Epithelial cell of proximal tubule (primary cell): ENCODE measurements at regions not wholly inside any gene's neighbourhood (a gene's known extent, or its start where the extent isn't known, plus 50 kb on each side); places are given as distances from the start of the nearest gene placed in this dataset.

Experiments used
- DNase-seq: peaks from one replicate; pipeline ENCODE4 v3.0.0-alpha.2; 2011; ENCODE audit warnings: low read depth
- H3K4me3 ChIP-seq: 2 replicates; pipeline ENCODE4 v1.5.1; 2011; ENCODE audit warnings: low read depth, mild to moderate bottlenecking, low read length
- TF ChIP-seq, protein P1 (sequence below): conservative IDR thresholded peaks from 2 replicates; pipeline ENCODE4 v1.5.1; 2012; ENCODE audit warnings: low read depth, mild to moderate bottlenecking, low read length

DNA sequence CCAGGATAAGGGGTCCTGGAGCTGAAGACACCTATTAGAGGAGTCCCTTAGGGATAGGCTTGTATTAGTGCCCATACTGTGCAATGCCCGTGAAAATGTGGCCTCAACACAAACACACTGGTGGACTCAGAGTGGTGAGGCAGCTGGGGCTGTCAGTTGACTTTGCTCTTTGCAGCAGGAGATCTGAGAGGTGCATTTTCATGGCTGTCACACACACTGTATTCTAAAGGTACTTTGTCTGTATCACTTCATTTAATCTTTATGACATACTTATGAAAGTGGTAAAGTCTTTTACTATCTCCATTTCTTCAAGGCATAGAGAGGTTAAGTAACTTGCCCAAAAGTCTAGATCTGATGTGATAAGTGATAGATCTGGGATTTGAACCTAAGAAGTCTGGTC is 55.1 kb upstream of the GCFC2 start:
- no peak overlapping the region for H3K4me3 ChIP-seq
- no peak for DNase-seq
- TF ChIP-seq, protein P1, sequence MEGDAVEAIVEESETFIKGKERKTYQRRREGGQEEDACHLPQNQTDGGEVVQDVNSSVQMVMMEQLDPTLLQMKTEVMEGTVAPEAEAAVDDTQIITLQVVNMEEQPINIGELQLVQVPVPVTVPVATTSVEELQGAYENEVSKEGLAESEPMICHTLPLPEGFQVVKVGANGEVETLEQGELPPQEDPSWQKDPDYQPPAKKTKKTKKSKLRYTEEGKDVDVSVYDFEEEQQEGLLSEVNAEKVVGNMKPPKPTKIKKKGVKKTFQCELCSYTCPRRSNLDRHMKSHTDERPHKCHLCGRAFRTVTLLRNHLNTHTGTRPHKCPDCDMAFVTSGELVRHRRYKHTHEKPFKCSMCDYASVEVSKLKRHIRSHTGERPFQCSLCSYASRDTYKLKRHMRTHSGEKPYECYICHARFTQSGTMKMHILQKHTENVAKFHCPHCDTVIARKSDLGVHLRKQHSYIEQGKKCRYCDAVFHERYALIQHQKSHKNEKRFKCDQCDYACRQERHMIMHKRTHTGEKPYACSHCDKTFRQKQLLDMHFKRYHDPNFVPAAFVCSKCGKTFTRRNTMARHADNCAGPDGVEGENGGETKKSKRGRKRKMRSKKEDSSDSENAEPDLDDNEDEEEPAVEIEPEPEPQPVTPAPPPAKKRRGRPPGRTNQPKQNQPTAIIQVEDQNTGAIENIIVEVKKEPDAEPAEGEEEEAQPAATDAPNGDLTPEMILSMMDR: no peak

DNA sequence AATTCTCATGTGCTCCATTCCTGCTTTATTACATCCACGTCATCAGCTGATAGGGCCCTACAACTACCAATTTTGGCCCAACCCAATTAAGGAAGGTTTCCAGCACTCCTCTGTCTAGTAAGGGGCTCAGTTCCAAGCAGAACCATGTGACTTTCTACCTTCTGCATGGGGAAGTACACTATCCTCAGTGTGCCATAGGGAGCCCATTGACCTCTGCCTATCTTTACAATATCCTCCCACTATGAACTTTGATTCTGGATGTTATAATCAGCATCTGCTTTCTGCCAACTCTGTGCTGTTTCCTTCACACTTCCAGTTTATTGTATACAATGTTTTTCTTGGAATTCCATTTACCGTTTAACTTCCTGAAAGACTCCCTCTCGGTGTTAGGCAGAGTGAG is 53.9 kb upstream of the GCFC2 start:
- H3K4me3 ChIP-seq: no peak overlapping the region
- DNase-seq: no peak
- TF ChIP-seq, protein P1: no peak
